Germinal center (tissue), 1 donor: ENCODE measurements at regions not wholly inside any gene's neighbourhood (a gene's known extent, or its start where the extent isn't known, plus 50 kb on each side); places are given as distances from the start of the nearest gene placed in this dataset.
"Not testable (repeated sequence)": the region's sequence is repeated elsewhere in the genome, so short reads cannot be mapped to it uniquely, and the experiment has no call there.

Experiments used
- DNase-seq: peaks from one replicate; pipeline ENCODE4 v3.0.0; 2012; ENCODE audit warnings: mixed read lengths, low spot score

DNA sequence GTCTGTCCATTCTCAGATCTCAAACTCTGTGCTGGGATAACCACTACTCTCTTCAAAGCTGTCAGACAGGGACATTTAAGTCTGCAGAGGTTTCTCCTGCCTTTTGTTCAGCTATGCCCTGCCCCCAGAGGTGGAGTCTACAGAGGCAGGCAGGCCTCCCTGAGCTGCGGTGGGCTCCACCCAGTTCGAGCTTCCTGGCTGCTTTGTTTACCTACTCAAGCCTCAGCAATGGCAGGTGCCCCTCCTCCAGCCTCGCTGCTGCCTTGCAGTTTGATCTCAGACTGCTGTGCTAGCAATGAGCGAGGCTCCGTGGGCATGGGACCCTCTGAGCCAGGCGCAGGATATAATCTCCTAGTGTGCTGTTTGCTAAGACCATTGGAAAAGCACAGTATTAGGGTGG is 53.1 kb upstream of the HUNK start:
- not testable (repeated sequence) for DNase-seq

DNA sequence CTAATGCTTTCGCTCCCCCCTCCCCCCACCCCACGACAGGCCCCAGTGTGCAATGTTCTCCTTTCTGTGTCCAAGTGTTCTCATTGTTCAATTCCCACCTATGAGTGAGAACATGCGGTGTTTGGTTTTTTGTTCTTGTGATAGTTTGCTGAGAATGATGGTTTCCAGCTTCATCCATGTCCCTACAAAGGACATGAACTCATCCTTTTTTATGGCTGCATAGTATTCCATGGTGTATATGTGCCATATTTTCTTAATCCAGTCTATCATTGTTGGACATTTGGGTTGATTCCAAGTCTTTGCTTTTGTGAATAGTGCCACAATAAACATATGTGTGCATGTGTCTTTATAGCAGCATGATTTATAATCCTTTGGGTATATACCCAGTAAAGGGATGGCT is 58.5 kb upstream of the HUNK start:
- not testable (repeated sequence) for DNase-seq

DNA sequence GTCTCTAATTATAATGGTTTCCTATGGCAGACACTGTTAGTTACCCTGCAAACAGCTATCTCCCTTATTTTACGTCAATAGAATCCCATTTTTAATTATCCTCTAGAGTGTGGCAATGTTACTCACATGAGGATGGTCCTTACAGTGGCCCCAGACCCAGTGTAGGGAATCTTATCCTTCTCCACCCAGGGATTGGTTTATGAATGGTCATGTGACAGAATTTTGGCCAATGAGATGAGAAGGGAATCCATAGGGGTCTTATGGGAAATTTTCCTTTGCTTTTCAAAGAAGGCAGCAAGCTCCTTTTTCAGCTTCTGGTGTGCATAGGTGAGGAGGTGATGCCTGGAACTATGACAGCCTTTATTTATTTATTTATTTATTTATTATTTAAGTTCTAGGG is 59.0 kb upstream of the HUNK start:
- no peak for DNase-seq

- DNase-seq: no peak
These were observed 68.8 kb upstream of the HUNK start for GRCh38 chr21:31804008-31804394.

- DNase-seq: no peak
These were observed 69.5 kb upstream of the HUNK start for GRCh38 chr21:31803039-31804007.

DNA sequence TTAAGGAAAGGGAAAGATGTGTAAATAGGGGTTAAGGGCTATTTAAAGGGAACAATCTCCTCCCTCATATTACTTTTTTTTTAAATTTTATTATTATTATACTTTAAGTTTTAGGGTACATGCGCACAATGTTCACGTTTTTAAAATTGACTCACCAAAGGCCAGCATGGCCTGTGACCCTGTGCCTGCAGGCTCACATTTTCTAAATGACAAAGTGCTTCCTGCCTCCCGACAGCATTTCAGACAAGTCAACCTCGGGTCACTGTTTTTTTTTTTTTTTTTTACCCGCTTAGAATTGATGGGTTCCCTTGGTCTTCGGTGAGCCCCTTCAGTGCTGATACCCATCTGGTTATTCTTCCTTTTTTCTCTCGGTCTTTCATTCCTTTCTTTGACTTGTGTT is 70.4 kb upstream of the SCAF4 start:
- no peak for DNase-seq

- DNase-seq: no peak
These were observed 69.8 kb upstream of the SCAF4 start for GRCh38 chr21:31801551-31802219.

DNA sequence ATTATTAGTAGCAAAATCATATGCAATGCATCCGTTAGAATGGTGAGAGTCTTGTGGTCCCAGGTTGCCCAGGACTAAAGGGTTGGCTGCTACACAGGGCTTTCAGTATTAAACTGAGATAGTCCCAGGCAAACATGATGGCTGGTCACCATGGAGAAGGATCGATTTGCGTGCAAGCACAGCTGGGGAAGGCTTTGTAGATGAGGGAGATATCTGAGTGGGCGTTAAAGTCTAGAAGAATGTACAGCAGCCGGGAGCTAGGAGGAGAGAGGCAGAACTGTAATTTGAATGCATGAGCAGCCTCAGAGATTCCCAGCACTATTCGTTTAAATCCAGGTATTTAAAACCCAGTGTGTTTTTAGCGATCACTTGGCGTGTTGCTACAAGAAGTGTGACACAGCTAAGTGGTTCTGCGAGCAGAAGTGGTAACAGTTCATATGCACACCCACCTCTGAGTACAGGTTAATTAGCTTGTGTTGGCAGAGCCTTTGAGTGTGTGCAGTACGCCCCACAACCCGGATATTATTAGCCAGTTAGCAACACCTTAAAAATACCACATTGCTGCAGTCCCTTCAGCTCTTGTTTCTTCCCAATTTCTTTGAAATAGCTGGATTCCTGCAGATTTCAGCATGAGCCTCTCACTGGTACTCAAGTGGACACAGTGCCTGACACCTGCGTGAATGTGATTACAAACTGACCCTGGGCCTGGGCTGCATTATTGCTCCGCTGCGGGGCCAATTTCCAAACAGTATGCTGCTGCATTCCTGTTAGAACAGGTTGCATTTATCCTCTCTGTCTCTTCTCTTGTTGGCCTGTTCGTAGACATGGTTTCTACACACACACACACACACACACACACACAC is 67.2 kb upstream of the SCAF4 start:
- no peak for DNase-seq

- DNase-seq: no peak
These were observed 64.1 kb upstream of the SCAF4 start for GRCh38 chr21:31795992-31796391.

DNA sequence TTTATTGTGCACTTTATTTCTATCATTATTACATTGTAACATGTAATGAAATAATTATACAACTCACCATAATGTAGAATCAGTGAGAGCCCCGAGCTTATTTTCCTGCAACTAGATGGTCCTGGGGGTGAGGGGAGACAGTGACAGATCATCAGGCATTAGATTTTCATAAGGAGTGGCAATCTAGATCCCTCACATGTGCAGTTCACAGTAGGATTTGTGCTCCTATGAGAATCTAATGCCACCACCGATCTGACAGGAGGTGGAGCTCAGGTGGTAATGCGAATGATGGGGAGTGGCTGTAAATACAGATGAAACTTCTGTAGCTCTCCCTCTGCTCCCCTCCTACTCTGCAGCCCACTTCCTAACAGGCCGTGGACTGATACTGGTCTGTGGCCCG is 58.5 kb upstream of the SCAF4 start:
- not testable (repeated sequence) for DNase-seq

DNA sequence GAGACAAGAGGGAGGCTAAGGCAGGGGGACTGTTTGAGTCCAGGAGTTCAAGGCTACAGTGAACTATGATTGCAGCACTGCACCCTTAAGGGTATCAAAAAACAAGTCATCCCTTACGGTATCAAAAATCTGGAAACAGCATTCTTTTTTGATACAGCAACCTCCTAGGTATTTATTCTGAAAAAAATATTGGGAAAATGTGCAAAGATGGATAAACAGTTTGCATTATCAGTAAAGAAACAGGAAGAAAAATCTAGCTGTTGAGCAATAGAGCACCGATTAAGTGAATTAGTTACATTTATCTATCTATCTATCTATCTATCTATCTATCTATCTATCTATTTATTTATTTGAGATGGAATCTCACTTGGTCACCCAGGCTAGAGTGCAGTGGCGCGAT is 56.7 kb upstream of the SCAF4 start:
- DNase-seq: no peak

GRCh38 chr21:31787691-31788090 is 55.8 kb upstream of the SCAF4 start:
- DNase-seq: not testable (repeated sequence)

GRCh38 chr21:31786164-31786920 is 54.4 kb upstream of the SCAF4 start:
- no peak for DNase-seq

DNA sequence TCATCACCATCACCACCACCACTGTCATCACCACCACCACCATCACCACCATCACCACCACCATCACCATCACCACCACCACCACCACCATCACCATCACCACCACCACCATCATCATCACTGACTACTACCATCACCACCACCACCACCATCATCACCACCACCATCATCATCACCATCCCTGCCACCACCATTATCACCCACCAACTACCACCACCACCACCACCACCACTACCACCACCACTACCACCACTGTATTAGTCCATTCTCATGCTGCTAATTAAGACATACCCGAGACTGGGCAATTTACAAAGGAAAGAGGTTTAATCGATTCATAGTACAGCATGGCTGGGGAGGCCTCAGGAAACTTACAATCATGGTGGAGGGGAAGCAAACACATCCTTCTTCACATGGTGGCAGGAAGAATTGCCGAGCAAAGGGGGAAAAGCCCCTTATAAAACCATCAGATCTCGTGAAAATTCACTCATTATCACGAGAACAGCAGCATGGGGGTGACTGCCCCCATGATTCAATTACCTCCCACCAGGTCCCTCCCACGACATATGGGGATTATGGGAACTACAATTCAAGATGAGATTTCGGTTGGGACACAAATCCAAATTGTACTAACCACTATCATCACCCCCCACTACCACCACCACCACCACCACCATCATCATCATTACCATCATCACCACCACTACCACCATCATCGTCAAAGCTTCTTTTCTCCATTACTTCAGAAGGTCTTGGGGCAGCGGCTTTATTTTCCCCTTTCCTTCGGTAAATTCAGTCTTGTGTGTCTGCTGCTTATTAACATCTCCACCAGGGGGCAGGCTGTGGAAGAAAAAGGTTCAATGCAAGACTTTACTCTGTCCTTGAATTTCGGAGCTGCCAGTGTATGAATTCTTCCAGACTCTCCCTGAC is 53.6 kb upstream of the SCAF4 start:
- DNase-seq: peak; percentile 52

DNA sequence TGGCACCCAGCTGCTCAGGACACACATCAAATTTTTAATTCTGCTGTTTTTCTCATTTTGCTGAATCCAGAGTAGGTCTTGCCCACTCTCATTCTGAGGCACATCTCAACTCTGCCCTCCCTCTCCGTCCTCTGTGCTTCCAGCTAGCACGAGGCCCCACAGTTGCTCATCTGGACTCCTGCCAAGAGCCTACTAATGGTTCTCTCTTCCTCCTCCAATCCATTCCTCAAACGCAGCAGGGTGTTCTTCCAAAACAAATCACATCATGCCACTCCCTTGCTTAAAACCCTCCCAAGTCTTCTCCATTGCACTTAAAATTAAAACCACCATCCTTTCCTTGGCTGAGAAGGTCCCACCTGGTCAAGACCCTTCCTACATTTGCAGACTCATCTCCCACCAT is 49.8 kb upstream of the SCAF4 start:
- no peak for DNase-seq
